Skeletal muscle cell (primary cell): ENCODE measurements at regions not wholly inside any gene's neighbourhood (a gene's known extent, or its start where the extent isn't known, plus 50 kb on each side); places are given as distances from the start of the nearest gene placed in this dataset.
"Not testable (repeated sequence)": the region's sequence is repeated elsewhere in the genome, so short reads cannot be mapped to it uniquely, and the experiment has no call there.

Experiments
- DNase-seq: peaks from one replicate; pipeline ENCODE4 v3.0.0-alpha.2; 2010; ENCODE audit warnings: low read depth
- H3K4me3 ChIP-seq: 2 replicates; pipeline ENCODE4 v1.5.1; 2011; ENCODE audit warnings: low read depth, mild to moderate bottlenecking, control low read depth, low read length, moderate library complexity

GRCh38 chr3:194900854-194901522 lies 215.3 kb downstream of the FAM43A start:
- no peak for DNase-seq
- H3K4me3 ChIP-seq = no peak overlapping the region

GRCh38 chr3:194903447-194903846 lies 217.8 kb downstream of the FAM43A start:
- H3K4me3 ChIP-seq, DNase-seq: not testable (repeated sequence)

GRCh38 chr3:194904999-194905398 lies 219.3 kb downstream of the FAM43A start:
- H3K4me3 ChIP-seq, DNase-seq: not testable (repeated sequence)

- no peak for DNase-seq
- no peak overlapping the region for H3K4me3 ChIP-seq
Measured at GRCh38 chr3:194905696-194906095, 220.0 kb downstream of the FAM43A start.

GRCh38 chr3:194906229-194906629 lies 220.5 kb downstream of the FAM43A start:
- DNase-seq = no peak
- no peak overlapping the region for H3K4me3 ChIP-seq

GRCh38 chr3:194906970-194907629 lies 221.4 kb downstream of the FAM43A start:
- no peak for DNase-seq
- H3K4me3 ChIP-seq = no peak overlapping the region

- H3K4me3 ChIP-seq = no peak overlapping the region
- DNase-seq = no peak
Measured at GRCh38 chr3:194907811-194908210, 222.1 kb downstream of the FAM43A start.

GRCh38 chr3:194908496-194908895 lies 222.8 kb downstream of the FAM43A start:
- no peak overlapping the region for H3K4me3 ChIP-seq
- DNase-seq = no peak

- H3K4me3 ChIP-seq = no peak overlapping the region
- no peak for DNase-seq
Measured at GRCh38 chr3:194908972-194909371, 223.3 kb downstream of the FAM43A start.

- H3K4me3 ChIP-seq = no peak overlapping the region
- no peak for DNase-seq
Measured at GRCh38 chr3:194910414-194910984, 224.8 kb downstream of the FAM43A start.

GRCh38 chr3:194913316-194913715 lies 227.6 kb downstream of the FAM43A start:
- no peak overlapping the region for H3K4me3 ChIP-seq
- DNase-seq = no peak

- DNase-seq, H3K4me3 ChIP-seq: not testable (repeated sequence)
Measured at GRCh38 chr3:194924889-194925288, 239.2 kb downstream of the FAM43A start.

- DNase-seq = no peak
- no peak overlapping the region for H3K4me3 ChIP-seq
Measured at GRCh38 chr3:194925614-194926013, 239.9 kb downstream of the FAM43A start.

- H3K4me3 ChIP-seq = no peak overlapping the region
- no peak for DNase-seq
Measured at GRCh38 chr3:194928227-194928626, 242.5 kb downstream of the FAM43A start.

- no peak overlapping the region for H3K4me3 ChIP-seq
- DNase-seq = no peak
Measured at GRCh38 chr3:194928831-194929577, 243.3 kb downstream of the FAM43A start.

- DNase-seq = no peak
- H3K4me3 ChIP-seq = no peak overlapping the region
Measured at GRCh38 chr3:194929578-194929960, 243.9 kb downstream of the FAM43A start.

- H3K4me3 ChIP-seq = no peak overlapping the region
- no peak for DNase-seq
Measured at GRCh38 chr3:194930377-194931204, 244.9 kb downstream of the FAM43A start.

GRCh38 chr3:194931347-194931746 lies 245.7 kb downstream of the FAM43A start:
- no peak overlapping the region for H3K4me3 ChIP-seq
- DNase-seq = no peak

GRCh38 chr3:194931865-194932264 lies 246.2 kb downstream of the FAM43A start:
- DNase-seq = no peak
- H3K4me3 ChIP-seq = no peak overlapping the region
